ENCODE measurements at regions not wholly inside any gene's neighbourhood (a gene's known extent, or its start where the extent isn't known, plus 50 kb on each side); places are given as distances from the start of the nearest gene placed in this dataset.

GRCh38 chrX:20374450-20374849 is 107.7 kb upstream of the RPS6KA3 start:
- DNase-seq (ENCODE audit: low spot score) = no peak

DNA sequence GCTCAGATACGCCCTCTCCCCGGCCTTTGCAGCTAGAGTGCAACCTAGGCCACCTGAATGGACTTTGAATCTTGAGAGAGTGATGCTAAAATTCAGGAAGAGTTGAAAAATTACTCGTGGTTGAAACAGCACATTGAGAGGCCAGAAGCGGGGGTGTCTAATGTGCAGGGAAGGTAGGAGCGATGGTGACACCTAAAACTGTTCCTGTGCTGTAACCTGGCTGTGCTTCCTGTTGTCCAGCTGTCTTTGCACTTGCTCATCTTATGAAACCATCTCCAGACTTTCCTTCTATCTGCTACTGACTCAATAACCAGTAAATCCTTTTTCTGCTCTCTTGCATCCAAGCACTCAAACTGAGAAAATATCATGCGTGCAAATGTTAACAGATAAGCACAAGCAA is 106.4 kb upstream of the RPS6KA3 start:
- DNase-seq (ENCODE audit: low spot score) = no peak

DNA sequence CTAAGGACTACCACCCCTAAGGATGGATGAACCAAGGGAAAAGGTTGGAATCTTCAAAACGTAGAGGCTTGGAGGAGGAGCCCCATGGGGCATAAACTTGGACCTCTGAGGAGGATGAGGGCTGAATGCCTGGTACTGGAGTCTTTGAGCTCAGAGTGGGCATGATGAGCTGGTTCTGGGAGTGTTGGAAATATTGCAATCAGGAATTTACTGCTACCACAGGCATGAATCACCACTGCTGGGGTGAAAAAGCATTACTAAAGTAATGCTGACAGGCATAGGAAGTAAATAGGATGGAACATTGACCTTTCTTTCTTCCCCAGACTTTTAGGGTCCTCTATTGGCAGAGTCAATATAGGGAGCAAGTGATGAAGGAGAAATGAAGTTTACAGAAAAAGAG is 105.8 kb upstream of the RPS6KA3 start:
- DNase-seq (ENCODE audit: low spot score) = no peak

DNA sequence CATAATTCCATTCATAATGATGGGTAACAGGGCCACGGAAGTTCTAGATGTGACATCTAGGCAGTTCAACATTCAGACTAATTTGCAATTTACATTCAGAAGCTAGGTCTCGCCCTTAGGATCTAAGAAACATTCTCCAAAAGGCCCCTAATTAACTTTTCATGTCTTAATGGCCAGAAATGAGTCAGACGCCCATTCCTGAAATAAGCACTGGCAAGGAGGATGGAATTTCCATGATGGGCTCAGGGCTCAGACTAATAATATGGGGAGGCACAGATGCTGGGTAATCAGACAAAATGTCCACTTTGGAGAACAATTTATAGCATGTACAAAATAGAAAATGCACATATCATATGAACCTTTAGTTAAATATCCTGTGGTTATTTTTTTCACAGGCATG is 102.8 kb upstream of the RPS6KA3 start:
- DNase-seq (ENCODE audit: low spot score) = no peak

- no peak for DNase-seq (ENCODE audit: low spot score)
Measured at GRCh38 chrX:20364238-20364637, 97.5 kb upstream of the RPS6KA3 start.

DNA sequence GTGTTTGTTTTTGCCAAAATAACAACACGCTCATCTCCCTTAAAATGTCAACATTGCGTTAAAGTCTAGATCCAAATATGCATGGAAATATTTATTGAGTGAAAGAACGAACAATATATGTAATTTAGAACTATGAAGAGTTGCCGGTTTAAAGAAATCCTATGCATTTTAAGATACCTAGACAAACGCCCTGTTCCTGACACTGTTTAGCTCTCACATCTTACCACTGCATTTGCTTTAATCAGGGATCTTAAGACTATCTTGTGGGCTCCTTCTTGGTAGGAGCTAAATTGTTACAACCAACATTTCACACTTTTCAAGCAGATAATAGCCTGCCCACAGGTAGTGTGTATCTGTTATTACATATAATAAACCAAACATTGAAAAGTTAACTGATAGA is 96.6 kb upstream of the RPS6KA3 start:
- no peak for DNase-seq (ENCODE audit: low spot score)

DNA sequence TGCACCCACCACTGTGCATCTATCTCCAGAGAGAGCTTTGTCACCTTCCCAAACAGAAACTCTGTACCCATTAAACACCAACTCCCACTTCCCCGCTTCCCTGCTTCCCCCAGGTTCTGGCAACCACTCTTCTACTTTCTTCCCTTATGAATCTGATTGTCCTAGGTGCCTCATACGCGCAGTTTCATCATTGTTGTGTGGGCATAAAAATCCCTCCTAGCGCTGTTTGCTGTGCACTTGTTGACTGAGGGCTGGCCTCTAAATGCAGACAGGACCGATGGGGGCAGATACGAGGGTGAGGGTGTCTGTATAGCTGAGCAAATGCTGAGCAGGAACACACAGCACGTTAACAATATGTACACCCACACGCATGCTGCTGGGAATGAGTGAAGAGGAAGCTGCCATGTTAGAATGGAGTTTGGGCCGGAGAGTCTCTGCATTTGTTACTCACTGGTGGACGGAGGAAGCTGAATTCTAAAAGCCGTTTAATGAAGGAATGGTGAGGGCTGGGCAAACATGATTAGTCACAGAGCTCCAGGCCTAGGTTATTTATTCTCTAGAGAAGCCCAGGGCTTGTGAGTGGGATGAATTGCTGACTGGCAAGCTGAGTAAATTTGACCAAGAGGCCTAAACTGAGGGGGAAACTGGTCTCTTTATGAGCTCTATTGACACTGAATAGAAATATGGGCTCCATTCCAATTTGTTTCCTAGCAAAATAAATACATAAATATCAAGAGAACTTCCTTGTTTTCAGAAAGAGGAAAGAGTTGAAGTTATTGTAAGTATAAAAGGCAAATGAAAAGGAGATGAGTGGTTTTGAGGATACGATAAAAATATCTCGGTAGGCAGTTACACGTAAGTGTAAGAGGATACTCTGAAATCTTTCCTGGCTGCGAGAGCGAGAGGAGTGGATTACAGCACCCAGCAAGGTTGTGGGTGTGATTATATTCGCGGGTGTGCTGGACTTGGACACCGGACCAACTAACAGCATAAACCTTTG is 95.9 kb upstream of the RPS6KA3 start:
- no peak for DNase-seq (ENCODE audit: low spot score)

DNA sequence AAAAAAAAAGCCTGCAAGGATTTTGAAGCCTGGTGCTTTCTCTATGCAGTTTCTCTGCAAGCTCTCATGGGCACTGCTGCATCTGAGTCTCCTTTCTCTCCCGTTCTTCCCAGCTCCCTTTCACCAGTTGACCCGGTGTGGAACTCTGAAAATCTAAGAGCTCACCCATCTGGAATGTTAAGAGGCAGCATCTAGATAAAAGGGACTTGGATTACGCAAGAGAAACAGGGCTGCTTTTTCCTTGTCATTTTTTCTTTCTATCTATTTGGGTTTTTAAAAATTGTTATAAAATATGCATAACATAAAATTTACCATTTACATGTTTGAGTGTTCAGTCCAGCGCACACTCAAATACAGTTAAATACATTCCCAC is 95.2 kb upstream of the RPS6KA3 start:
- DNase-seq (ENCODE audit: low spot score) = no peak

GRCh38 chrX:20361081-20361889 is 94.6 kb upstream of the RPS6KA3 start:
- no peak for DNase-seq (ENCODE audit: low spot score)

GRCh38 chrX:20355187-20355586 is 88.5 kb upstream of the RPS6KA3 start:
- DNase-seq (ENCODE audit: low spot score) = no peak

DNA sequence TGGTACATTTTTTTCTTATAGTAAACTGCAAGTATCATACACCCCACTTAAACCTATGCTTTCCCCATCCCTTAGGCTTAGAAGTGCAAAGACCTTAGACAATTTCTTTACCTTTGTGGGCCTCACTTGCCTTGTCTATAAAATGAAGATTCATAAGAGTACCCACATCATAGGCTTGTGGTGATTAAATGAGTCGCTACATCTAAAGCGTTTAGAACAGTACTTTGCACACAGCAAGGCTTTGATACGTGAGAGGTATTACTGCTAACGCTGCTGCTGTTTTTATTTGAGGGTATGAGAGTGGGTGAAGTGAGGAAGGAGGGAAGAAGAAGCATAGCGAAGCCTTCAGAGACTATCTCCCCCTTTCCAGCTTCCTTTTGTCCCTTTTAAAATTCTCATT is 87.8 kb upstream of the RPS6KA3 start:
- no peak for DNase-seq (ENCODE audit: low spot score)

DNA sequence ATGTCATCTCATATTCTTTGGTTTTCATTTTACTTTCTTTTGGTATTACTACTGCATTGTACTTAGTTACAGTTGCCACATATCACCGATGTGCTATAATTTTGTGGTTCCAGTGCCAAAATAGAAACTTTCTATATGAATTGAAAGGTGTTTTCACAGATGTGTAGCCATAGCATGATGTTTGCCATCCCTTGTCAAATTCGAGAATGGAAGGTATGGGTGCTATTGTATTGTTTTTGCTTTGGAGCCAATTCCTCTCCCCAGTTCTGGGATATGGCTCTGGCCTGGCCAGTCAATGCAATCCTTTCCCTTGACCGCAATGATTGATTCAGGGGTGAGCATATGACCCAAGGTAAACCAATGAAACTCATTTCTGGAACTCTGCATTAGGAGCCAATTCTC is 86.2 kb upstream of the RPS6KA3 start:
- DNase-seq (ENCODE audit: low spot score) = no peak

GRCh38 chrX:20352504-20352903 is 85.8 kb upstream of the RPS6KA3 start:
- DNase-seq (ENCODE audit: low spot score) = no peak

GRCh38 chrX:20350596-20350995 is 83.9 kb upstream of the RPS6KA3 start:
- no peak for DNase-seq (ENCODE audit: low spot score)

- DNase-seq (ENCODE audit: low spot score) = no peak
Measured at GRCh38 chrX:20348139-20348538, 81.4 kb upstream of the RPS6KA3 start.

- DNase-seq (ENCODE audit: low spot score) = no peak
Measured at GRCh38 chrX:20347481-20347880, 80.8 kb upstream of the RPS6KA3 start.

- no peak for DNase-seq (ENCODE audit: low spot score)
Measured at GRCh38 chrX:20333672-20334071, 67.0 kb upstream of the RPS6KA3 start.

DNA sequence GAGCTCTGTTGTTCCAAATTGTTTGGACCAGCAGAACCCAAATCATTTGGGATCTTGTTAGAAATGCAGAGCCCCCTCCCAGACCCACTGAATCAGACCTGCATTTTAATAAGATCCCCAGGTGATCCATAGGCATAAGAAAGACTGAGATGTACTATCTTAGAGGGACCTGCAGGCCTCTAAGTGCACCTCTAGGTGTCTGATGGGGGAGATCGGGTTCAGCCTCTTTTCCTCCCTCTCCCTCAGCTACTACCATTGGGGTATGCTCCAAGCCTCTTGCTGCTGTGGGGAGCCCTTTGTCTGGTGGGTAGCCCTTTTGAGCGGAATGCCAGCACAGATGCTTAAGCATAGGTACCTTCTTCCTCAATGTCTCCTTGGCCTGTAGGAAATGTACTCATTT is 63.8 kb upstream of the RPS6KA3 start:
- DNase-seq (ENCODE audit: low spot score) = no peak

DNA sequence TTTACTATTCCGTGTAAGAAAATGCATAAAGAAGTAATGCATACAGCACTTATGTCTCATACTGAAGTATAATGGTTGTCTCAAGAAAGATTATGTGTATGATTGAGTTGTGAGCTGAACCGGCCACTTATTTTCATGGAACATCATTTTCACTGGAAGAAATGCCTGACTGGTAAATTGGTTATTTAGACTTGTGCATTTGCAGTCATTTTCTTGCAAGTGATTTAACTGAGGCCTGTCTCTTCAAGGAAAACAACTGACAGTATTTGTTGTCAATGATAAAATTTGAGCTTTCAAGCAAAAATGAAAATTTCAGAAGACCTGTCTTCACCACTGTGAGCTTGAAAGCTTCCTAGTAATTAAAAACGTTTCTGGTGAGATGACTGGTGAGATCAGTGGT is 62.7 kb upstream of the RPS6KA3 start:
- DNase-seq (ENCODE audit: low spot score) = no peak

GRCh38 chrX:20325786-20326388 is 59.2 kb upstream of the RPS6KA3 start:
- no peak for DNase-seq (ENCODE audit: low spot score)

GRCh38 chrX:20322887-20323286 is 56.2 kb upstream of the RPS6KA3 start:
- no peak for DNase-seq (ENCODE audit: low spot score)

GRCh38 chrX:20320461-20321159 is 53.9 kb upstream of the RPS6KA3 start:
- no peak for DNase-seq (ENCODE audit: low spot score)

Data from HuH-7.5 (cell line).